GM18520 (cell line): ENCODE measurements at regions not wholly inside any gene's neighbourhood (a gene's known extent, or its start where the extent isn't known, plus 50 kb on each side); places are given as distances from the start of the nearest gene placed in this dataset.

ENCODE experiments used
- ATAC-seq: cut with Tn5 transposase; IDR thresholded peaks from one replicate; pipeline ENCODE4 v1.9.1; 2021; ENCODE audit not compliant: unreplicated experiment

GRCh38 chr10:128934492-128934891, 532.5 kb upstream of the MGMT start:
- no peak for ATAC-seq

DNA sequence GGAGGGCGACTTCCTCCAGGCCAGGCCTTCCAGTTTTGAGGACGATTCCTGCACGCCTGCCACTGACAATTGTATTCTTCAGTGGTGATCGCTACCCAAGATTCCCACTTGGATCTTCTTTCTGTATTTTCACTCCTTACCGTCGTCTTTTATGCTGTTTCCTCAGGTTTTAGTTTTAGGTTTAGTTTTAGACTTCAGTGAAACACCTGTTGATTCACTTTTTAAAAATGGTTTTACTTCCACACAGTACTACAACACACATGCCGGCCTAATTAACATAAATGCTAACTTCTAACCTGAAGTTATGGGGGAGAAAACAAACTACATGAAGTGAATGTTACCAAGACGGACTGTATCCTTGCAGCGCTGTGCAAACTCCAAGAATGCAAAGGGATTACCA, 530.6 kb upstream of the MGMT start:
- no peak for ATAC-seq

DNA sequence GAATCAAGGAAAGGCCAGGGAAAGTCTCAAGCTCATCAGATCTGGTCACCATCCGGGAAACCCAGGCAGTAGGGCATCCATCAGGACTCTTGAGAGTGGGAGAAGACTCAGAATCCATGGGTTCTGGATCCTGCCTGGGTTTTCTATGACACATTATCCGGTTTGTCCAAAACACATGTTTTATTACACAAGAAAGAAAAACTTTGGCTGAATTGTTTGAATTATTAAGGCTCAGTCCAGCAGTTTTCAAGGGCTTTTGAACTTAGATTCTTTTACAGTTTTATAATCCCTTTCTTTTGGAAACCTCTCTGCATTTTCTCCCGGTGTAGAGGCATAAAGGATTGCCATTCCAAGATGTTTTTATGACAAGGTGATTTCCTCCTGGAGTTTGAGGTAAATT, 528.5 kb upstream of the MGMT start:
- ATAC-seq, result no peak

DNA sequence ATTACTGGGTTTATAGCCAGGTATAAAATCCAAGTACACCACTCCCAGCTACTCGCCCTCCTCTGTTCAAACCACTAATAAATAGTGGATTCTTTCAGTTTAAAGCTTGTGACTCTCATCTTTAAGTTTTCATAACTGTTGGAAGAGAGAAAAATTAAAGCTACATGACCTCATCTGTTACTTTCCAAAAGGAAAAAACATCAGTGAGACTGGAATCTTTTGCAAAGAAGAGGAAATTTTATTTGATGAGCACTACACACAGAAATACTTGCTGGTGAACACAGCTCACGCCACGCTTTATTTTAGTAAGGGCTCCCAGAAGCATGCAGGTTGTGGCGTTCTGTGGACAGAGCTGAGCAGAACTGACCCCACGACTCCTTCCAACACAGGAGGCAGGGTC, 527.0 kb upstream of the MGMT start:
- ATAC-seq, result no peak

DNA sequence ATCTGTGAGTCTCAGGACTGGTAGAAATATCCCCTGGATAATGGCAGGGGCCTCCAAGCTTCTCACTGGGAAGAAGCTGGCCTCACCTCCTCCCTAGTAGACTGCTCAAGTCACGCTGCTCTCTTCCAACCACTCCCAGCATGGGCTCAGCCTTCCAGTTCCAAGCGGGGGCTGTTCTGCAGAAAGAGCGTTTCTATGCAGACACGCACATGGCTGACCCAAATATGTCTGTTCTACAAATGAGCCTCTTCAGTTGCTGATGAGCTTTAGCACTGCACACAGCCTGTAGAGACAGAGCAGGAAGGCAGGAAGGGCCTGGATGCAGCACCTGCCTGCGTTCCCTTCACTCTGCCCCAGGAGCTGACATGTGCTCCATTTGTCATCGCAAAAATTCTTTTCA, 523.9 kb upstream of the MGMT start:
- ATAC-seq, result no peak

DNA sequence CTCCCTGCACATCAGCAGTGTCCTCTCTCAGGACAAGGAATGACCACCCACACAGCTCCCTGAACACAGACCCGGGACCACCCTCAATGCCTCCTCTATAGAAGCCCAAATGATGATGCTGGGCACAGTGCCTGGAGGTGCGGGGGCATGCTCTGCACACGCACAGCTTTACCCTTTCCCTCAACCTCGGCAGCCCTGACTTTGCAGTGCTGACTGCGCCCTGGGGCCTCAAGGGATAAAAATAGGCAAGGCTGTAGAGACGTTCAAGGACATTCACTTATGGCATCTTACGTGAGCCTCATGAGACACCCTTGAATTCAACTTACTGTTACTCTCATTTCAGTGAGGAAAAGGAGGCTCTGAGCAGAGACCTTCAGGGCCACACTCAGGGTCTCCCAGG, 521.6 kb upstream of the MGMT start:
- ATAC-seq, result no peak

DNA sequence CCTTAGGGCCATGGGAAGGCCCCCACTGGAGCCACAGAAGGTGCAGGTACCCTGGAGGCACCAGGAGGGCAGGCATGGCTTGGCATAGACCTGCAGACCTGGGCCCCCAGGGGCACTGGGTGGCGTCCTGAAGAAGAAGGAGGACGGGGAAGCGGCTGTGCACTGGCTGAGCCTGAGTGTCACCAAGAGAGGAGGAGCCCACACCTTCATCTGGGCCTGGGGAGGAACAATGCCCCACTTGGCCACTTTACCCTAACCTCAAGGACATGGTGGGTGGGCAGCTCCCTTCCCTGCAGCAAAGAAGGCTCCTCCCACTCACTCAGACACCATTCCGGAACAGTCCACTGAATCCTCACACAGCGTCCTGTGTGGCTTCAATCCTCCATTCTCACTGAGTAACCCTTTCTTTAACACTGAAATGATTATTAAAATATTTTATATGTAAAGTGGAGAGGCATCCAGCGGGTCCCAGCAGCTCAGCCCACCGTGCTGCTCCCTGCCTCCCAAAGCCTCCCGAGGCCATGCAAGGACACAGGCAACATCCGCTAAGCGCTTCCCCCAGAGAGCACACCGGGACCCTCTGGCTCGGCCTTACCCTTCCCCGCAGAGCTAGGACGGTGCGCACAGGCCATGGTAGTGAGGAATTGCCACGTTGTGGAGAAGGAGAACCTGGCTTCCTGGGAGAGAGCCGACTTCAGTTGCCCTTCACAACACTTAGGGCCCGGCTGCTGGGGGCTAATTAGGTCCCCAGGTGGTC, 516.7 kb upstream of the MGMT start:
- no peak for ATAC-seq

DNA sequence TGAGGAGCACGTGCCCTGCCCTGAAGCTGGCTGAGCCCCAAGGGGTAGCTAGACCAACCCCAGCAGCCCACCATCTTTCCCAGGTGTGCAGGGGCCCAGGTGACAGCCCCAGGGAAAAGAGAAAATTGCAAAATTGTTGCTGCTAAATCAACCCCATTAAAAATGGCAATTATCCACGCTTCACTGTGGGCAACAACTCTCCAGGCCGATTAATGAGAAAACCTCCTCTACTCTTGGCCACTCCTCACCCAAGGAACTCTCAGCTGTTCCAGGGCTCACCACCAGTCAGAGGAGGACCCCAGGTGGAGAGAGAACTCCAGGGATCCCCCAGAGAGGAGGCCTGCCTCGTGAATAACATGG, 516.1 kb upstream of the MGMT start:
- no peak for ATAC-seq

GRCh38 chr10:128952856-128953255, 514.2 kb upstream of the MGMT start:
- no peak for ATAC-seq

- no peak for ATAC-seq
Observed at GRCh38 chr10:128956149-128956548, 510.9 kb upstream of the MGMT start.

- ATAC-seq, result no peak
Observed at GRCh38 chr10:128957221-128957620, 509.8 kb upstream of the MGMT start.

GRCh38 chr10:128958834-128959690, 508.0 kb upstream of the MGMT start:
- ATAC-seq, result no peak

DNA sequence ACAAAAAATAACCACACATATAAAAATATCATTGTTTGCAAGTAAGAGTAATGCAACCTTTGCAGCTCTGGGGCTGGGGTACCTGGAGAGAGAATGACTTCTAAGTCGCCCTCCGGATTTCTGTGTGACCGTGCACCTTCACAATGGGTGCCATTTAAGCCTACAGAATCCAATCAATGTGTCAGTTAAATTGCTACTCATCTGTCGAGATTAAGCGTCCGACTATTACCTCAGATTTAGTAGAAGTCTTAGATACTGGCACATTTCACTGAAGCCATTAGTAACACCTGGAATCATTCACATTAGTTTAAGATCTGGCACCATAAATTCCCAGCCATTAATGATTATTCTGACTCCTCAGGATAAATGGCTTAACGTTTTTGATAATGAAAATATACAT, 507.3 kb upstream of the MGMT start:
- ATAC-seq, result no peak

DNA sequence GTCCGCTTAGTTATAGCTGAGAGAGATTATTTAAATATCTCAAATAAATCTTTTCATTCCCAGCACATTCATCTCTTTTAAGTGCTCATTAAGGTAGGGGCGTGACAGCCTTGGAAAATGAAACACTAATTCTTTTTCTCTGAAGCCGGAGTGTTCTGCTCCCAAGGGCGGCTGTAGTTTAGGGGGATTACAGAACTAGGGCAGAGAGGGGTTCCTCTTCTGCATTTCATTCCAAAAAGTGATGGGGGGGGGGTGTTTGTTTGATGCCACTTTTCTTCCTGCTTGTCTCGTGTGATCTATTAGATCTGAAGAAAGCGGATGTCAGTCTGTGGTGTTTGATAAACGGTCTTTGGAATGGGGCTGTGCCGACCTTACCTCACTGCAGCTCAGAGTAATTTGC, 506.5 kb upstream of the MGMT start:
- no peak for ATAC-seq

GRCh38 chr10:128962182-128962581, 504.9 kb upstream of the MGMT start:
- no peak for ATAC-seq

- ATAC-seq, result no peak
Observed at GRCh38 chr10:128963211-128964099, 503.6 kb upstream of the MGMT start.

DNA sequence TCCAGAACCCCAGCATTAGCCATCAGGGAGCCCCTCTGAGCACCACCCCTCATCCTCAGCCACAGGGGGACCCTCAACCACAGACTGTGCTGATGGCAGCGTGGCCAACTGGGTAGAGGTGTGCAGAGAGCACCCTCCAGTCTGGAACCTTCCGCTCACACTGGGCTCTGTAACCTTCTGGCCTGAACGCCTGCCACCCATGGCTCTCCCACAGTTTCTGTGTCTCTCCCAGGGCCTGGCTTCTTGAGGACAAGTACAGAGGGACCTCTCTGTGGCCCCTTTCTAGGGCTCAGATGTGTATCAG, 503.0 kb upstream of the MGMT start:
- no peak for ATAC-seq

- no peak for ATAC-seq
Observed at GRCh38 chr10:128967980-128968756, 498.9 kb upstream of the MGMT start.

GRCh38 chr10:128969551-128969950, 497.5 kb upstream of the MGMT start:
- ATAC-seq, result no peak

- no peak for ATAC-seq
Observed at GRCh38 chr10:128971374-128972035, 495.5 kb upstream of the MGMT start.
